ENCODE measurements at regions not wholly inside any gene's neighbourhood (a gene's known extent, or its start where the extent isn't known, plus 50 kb on each side); places are given as distances from the start of the nearest gene placed in this dataset.

DNA sequence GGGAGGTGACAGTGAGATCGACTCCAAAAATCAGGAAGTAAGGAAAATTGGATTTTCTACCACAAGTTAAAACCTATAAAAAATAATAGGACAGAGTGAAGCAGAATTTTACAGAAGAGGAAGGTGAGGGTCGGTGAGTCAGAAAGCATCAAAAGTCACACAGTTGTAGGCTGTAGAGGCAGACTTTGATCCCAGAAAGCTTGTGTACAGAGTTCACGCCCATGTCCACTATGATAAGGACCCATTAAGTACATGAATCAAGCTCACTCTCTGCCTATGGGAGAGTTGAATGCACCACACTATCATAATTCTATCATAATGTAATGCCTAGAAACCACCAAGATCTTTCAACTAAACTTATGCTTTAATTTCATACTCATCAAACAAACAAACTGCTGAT lies 291.2 kb downstream of the PRELID2 start:
- WGBS (ENCODE audit: insufficient coverage, low coverage, missing lambda C conversion rate): 0% methylated on average over 3 of the region's 3 CpGs
- in situ Hi-C loops (cut with MboI): no loop called here
- no peaks in the 10 kb centered on the region for H3K9me3 ChIP-seq (replicated peaks; ENCODE audit: control insufficient read depth, insufficient read depth, low read depth, low read length)
- H3K9ac ChIP-seq (ENCODE audit: insufficient read depth in 1 of 2, low read depth in 2 of 2, low read length in 2 of 2): no peak overlapping the region
- ChIA-PET POLR2A (interaction anchor here (1.2 kb wide), 1 partner anchor 10 kb away, joined by 3 read pairs; no protein-coding TSS in a partner anchor), CTCF (ENCODE audit: low intra/inter-chr PET ratio) (no interaction called here)
- intact Hi-C loops (cut with micrococcal nuclease): no loop called here
- no peak overlapping the region for H3K27ac ChIP-seq (ENCODE audit: extremely low read depth, low read depth, low read length)
- no peaks in the 10 kb centered on the region for H4K20me1 ChIP-seq (replicated peaks; ENCODE audit: control insufficient read depth, insufficient read depth, low read length)
- TF ChIP-seq, protein P1, sequence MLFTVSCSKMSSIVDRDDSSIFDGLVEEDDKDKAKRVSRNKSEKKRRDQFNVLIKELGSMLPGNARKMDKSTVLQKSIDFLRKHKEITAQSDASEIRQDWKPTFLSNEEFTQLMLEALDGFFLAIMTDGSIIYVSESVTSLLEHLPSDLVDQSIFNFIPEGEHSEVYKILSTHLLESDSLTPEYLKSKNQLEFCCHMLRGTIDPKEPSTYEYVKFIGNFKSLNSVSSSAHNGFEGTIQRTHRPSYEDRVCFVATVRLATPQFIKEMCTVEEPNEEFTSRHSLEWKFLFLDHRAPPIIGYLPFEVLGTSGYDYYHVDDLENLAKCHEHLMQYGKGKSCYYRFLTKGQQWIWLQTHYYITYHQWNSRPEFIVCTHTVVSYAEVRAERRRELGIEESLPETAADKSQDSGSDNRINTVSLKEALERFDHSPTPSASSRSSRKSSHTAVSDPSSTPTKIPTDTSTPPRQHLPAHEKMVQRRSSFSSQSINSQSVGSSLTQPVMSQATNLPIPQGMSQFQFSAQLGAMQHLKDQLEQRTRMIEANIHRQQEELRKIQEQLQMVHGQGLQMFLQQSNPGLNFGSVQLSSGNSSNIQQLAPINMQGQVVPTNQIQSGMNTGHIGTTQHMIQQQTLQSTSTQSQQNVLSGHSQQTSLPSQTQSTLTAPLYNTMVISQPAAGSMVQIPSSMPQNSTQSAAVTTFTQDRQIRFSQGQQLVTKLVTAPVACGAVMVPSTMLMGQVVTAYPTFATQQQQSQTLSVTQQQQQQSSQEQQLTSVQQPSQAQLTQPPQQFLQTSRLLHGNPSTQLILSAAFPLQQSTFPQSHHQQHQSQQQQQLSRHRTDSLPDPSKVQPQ (CRISPR knock-in tag; IDR thresholded peaks at IDR 0.05; ENCODE audit: borderline replicate concordance): no peak
- no peak for TF ChIP-seq CBX2 (IDR thresholded peaks at IDR 0.05; ENCODE audit: insufficient read depth, low read length, poor library complexity, severe bottlenecking)
- TF ChIP-seq, protein P2, sequence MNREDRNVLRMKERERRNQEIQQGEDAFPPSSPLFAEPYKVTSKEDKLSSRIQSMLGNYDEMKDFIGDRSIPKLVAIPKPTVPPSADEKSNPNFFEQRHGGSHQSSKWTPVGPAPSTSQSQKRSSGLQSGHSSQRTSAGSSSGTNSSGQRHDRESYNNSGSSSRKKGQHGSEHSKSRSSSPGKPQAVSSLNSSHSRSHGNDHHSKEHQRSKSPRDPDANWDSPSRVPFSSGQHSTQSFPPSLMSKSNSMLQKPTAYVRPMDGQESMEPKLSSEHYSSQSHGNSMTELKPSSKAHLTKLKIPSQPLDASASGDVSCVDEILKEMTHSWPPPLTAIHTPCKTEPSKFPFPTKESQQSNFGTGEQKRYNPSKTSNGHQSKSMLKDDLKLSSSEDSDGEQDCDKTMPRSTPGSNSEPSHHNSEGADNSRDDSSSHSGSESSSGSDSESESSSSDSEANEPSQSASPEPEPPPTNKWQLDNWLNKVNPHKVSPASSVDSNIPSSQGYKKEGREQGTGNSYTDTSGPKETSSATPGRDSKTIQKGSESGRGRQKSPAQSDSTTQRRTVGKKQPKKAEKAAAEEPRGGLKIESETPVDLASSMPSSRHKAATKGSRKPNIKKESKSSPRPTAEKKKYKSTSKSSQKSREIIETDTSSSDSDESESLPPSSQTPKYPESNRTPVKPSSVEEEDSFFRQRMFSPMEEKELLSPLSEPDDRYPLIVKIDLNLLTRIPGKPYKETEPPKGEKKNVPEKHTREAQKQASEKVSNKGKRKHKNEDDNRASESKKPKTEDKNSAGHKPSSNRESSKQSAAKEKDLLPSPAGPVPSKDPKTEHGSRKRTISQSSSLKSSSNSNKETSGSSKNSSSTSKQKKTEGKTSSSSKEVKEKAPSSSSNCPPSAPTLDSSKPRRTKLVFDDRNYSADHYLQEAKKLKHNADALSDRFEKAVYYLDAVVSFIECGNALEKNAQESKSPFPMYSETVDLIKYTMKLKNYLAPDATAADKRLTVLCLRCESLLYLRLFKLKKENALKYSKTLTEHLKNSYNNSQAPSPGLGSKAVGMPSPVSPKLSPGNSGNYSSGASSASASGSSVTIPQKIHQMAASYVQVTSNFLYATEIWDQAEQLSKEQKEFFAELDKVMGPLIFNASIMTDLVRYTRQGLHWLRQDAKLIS (CRISPR knock-in tag; IDR thresholded peaks at IDR 0.05): no peak
- TF ChIP-seq NR4A1 (CRISPR knock-in tag; IDR thresholded peaks at IDR 0.05): no peak
- TF ChIP-seq NR4A1 (tag; IDR thresholded peaks at IDR 0.05): no peak
- TF ChIP-seq KLF6 (CRISPR knock-in tag; IDR thresholded peaks at IDR 0.05; ENCODE audit: borderline replicate concordance): no peak
- TF ChIP-seq ASH1L (IDR thresholded peaks at IDR 0.05; ENCODE audit: borderline replicate concordance, low read depth, partially characterized antibody): no peak
- TF ChIP-seq PRPF4 (IDR thresholded peaks at IDR 0.05; ENCODE audit: insufficient read depth, low read depth, low read length, poor library complexity, severe bottlenecking): no peak
- TF ChIP-seq MCM2 (IDR thresholded peaks at IDR 0.05; ENCODE audit: low read depth): no peak
- no peak for TF ChIP-seq ARNT (IDR thresholded peaks at IDR 0.05)
- TF ChIP-seq GABPB1 (CRISPR knock-in tag; IDR thresholded peaks at IDR 0.05): no peak
- no peak for TF ChIP-seq CREBBP (IDR thresholded peaks at IDR 0.05; ENCODE audit: low read depth, low read length)
- no peak for TF ChIP-seq FOS (IDR thresholded peaks at IDR 0.05; ENCODE audit: extremely low read depth, insufficient read length)
- no peak for TF ChIP-seq ZNF695 (CRISPR knock-in tag; IDR thresholded peaks at IDR 0.05)
- TF ChIP-seq ATF1 (CRISPR knock-in tag; IDR thresholded peaks at IDR 0.05): no peak
- TF ChIP-seq ATF1 (tag; IDR thresholded peaks at IDR 0.05): no peak
- TF ChIP-seq ZNF224 (CRISPR knock-in tag; IDR thresholded peaks at IDR 0.05): no peak
- TF ChIP-seq ETV6 (IDR thresholded peaks at IDR 0.05; ENCODE audit: borderline replicate concordance in 1 of 2, low read depth in 2 of 2, low read length in 1 of 2): no peak
- no peak for TF ChIP-seq ETV6 (CRISPR knock-in tag; IDR thresholded peaks at IDR 0.05; ENCODE audit: borderline replicate concordance)
- no peak overlapping the region for H3K4me3 ChIP-seq
- no peak overlapping the region for H3K4me2 ChIP-seq (ENCODE audit: insufficient read depth, low read length)
- DNase-seq (ENCODE audit: extremely low read depth in 1 of 4, low spot score in 3 of 4) (no peak), FAIRE-seq (no peak), ATAC-seq (no peak)
- no peaks in the 10 kb centered on the region for H3K27me3 ChIP-seq (ENCODE audit: control insufficient read depth in 2 of 2, insufficient read depth in 2 of 2, low read length in 2 of 2)
- no peaks in the 10 kb centered on the region for H3K36me3 ChIP-seq (ENCODE audit: control insufficient read depth, insufficient read depth, low read length)
- no peaks in the 10 kb centered on the region for H3K79me2 ChIP-seq (ENCODE audit: control insufficient read depth, insufficient read depth, low read length)
- H2AFZ ChIP-seq (ENCODE audit: low read depth, low read length): no peak overlapping the region
- H3K9me1 ChIP-seq (ENCODE audit: control insufficient read depth, insufficient read depth, low read length): no peaks in the 10 kb centered on the region
- no TSS peak for BruUV-seq (replicated peaks)
- H3K4me1 ChIP-seq (replicated peaks in 1 of 2; ENCODE audit: control insufficient read depth in 2 of 2, insufficient read depth in 2 of 2, low read length in 2 of 2): no peaks in the 10 kb centered on the region

Measured in K562 (cell line).